Neuronal stem cell (in vitro differentiated cells): ENCODE measurements at regions not wholly inside any gene's neighbourhood (a gene's known extent, or its start where the extent isn't known, plus 50 kb on each side); places are given as distances from the start of the nearest gene placed in this dataset.

Source experiments
- DNase-seq: peaks from one replicate; pipeline ENCODE4 v3.0.0-alpha.2; 2013; ENCODE audit warnings: low spot score
- H2AFZ ChIP-seq: one replicate; pipeline ENCODE4 v1.6.1; 2013; ENCODE audit warnings: mild to moderate bottlenecking, low read length, inconsistent platforms
- H2AK5ac ChIP-seq: 2 replicates; pipeline ENCODE4 v1.6.1; 2013; ENCODE audit warnings: low read depth, mild to moderate bottlenecking, inconsistent platforms, low read length, moderate library complexity, mixed read lengths
- H2BK120ac ChIP-seq: 2 replicates; pipeline ENCODE4 v1.6.1; 2013; ENCODE audit warnings: low read depth, mild to moderate bottlenecking, inconsistent platforms, low read length, moderate library complexity, mixed read lengths
- H2BK12ac ChIP-seq: one replicate; pipeline ENCODE4 v1.6.1; 2013; ENCODE audit warnings: low read length, inconsistent platforms
- H2BK15ac ChIP-seq: 2 replicates; pipeline ENCODE4 v1.6.1; 2013; ENCODE audit warnings: mild to moderate bottlenecking, low read length, inconsistent platforms, mixed read lengths
- H2BK5ac ChIP-seq: one replicate; pipeline ENCODE4 v1.6.1; 2013; ENCODE audit warnings: inconsistent platforms, mild to moderate bottlenecking, low read length, moderate library complexity
- H3K14ac ChIP-seq: one replicate; pipeline ENCODE4 v1.6.1; 2013; ENCODE audit warnings: low read length, inconsistent platforms
- H3K18ac ChIP-seq: 2 replicates; pipeline ENCODE4 v1.6.1; 2013; ENCODE audit warnings: low read length, inconsistent platforms
- H3K23ac ChIP-seq: 2 replicates; pipeline ENCODE4 v1.6.1; 2013; ENCODE audit warnings: low read depth, mild to moderate bottlenecking, mixed read lengths, low read length, inconsistent platforms; ENCODE audit not compliant: poor library complexity
- H3K27ac ChIP-seq: replicated peaks from 3 replicates; pipeline ENCODE4 v1.5.1; 2013; ENCODE audit warnings: low read length, inconsistent platforms
- H3K27me3 ChIP-seq, 3 experiments: 2 replicates each; pipeline ENCODE4 v1.6.1; 2013; ENCODE audit warnings: low read length in 3 of 3, mild to moderate bottlenecking in 2 of 3, inconsistent platforms in 1 of 3, low read depth in 1 of 3, mixed read lengths in 1 of 3, moderate library complexity in 1 of 3; ENCODE audit not compliant: control insufficient read depth in 3 of 3, insufficient read depth in 3 of 3
- H3K36me3 ChIP-seq, 2 donors: replicated peaks in 1 of 2; 2 replicates each; pipeline ENCODE4 v1.6.1; 2013; ENCODE audit warnings: low read length in 2 of 2; ENCODE audit not compliant: control insufficient read depth in 2 of 2, insufficient read depth in 2 of 2
- H3K4ac ChIP-seq: 2 replicates; pipeline ENCODE4 v1.6.1; 2013; ENCODE audit warnings: inconsistent platforms, mild to moderate bottlenecking, low read length, moderate library complexity
- H3K4me1 ChIP-seq, 2 donors: 1 replicate in 1 of 2; 2 replicates in 1 of 2; pipeline ENCODE4 v1.6.1; 2013; ENCODE audit warnings: low read length in 2 of 2, low read depth in 1 of 2; ENCODE audit not compliant: control insufficient read depth in 2 of 2, insufficient read depth in 1 of 2
- H3K4me2 ChIP-seq: one replicate; pipeline ENCODE4 v1.6.1; 2013; ENCODE audit warnings: mild to moderate bottlenecking, low read length, inconsistent platforms; ENCODE audit not compliant: insufficient read depth, poor library complexity, severe bottlenecking
- H3K4me3 ChIP-seq, 2 donors: 2 replicates each; pipeline ENCODE4 v1.5.1; 2013; ENCODE audit warnings: low read length in 2 of 2, mild to moderate bottlenecking in 2 of 2, inconsistent platforms in 1 of 2, moderate library complexity in 1 of 2
- H3K79me1 ChIP-seq: one replicate; pipeline ENCODE4 v1.6.1; 2013; ENCODE audit warnings: low read depth, mild to moderate bottlenecking, inconsistent platforms, low read length, moderate library complexity
- H3K9ac ChIP-seq: one replicate; pipeline ENCODE4 v1.6.1; 2013; ENCODE audit warnings: mild to moderate bottlenecking, low read depth, low read length, inconsistent platforms; ENCODE audit not compliant: poor library complexity
- H3K9me3 ChIP-seq, 2 donors: replicated peaks in 1 of 2; 2 replicates each; pipeline versions ENCODE3 to v1.6.1; 2013; ENCODE audit warnings: low read length in 2 of 2, mild to moderate bottlenecking in 2 of 2, inconsistent platforms in 1 of 2, low read depth in 1 of 2, mixed read lengths in 1 of 2, moderate library complexity in 1 of 2; ENCODE audit not compliant: control insufficient read depth in 2 of 2, insufficient read depth in 1 of 2
- H4K8ac ChIP-seq: one replicate; pipeline ENCODE4 v1.6.1; 2013; ENCODE audit warnings: low read depth, mild to moderate bottlenecking, inconsistent platforms, low read length, moderate library complexity
- H4K91ac ChIP-seq: one replicate; pipeline ENCODE4 v1.6.1; 2013; ENCODE audit warnings: low read length, low read depth, mild to moderate bottlenecking, inconsistent platforms; ENCODE audit not compliant: poor library complexity
- WGBS, 2 donors: extraction: QIAGEN DNeasy Blood & Tissue Kit; methylation state at CpG; one replicate each; pipeline ENCODE4 v1.1.7; 2013; ENCODE audit warnings: missing lambda C conversion rate in 2 of 2, mixed read lengths in 1 of 2; ENCODE audit not compliant: insufficient read length in 2 of 2, insufficient replicate concordance in 1 of 2; ENCODE audit errors: extremely low coverage in 2 of 2; 5-methylcytosine and 5-hydroxymethylcytosine counted together

GRCh38 chr4:111113591-111113990, 490.7 kb upstream of the PITX2 start:
- Histone ChIP-seq H3K4ac (no peak overlapping the region), H3K4me1 (no peaks in the 10 kb centered on the region), H2AK5ac (no peak overlapping the region), H3K4me2 (no peak overlapping the region), H3K27ac (no peak overlapping the region), H3K27me3 (no peaks in the 10 kb centered on the region), H3K18ac (no peak overlapping the region), H2AFZ (no peak overlapping the region), H2BK120ac (no peak overlapping the region), H3K9me3 (no peaks in the 10 kb centered on the region), H3K9ac (no peak overlapping the region), H3K23ac (no peak overlapping the region), H3K4me3 (no peak overlapping the region), H4K91ac (no peak overlapping the region), H2BK12ac (no peak overlapping the region), H4K8ac (no peak overlapping the region), H3K79me1 (no peaks in the 10 kb centered on the region), H2BK5ac (no peak overlapping the region), H3K14ac (no peak overlapping the region), H2BK15ac (no peak overlapping the region), H3K36me3 (no peaks in the 10 kb centered on the region)
- no CpG with 5 or more reads among the region's 3 CpGs for WGBS, 2 donors
- no peak for DNase-seq

GRCh38 chr4:111115881-111116280, 493.0 kb upstream of the PITX2 start:
- Histone ChIP-seq H3K9me3 (no peaks in the 10 kb centered on the region), H2AFZ (no peak overlapping the region), H3K9ac (no peak overlapping the region), H2BK12ac (no peak overlapping the region), H2BK15ac (no peak overlapping the region), H2BK5ac (no peak overlapping the region), H3K4me2 (no peak overlapping the region), H3K79me1 (no peaks in the 10 kb centered on the region), H3K4ac (no peak overlapping the region), H3K27me3 (no peaks in the 10 kb centered on the region), H3K27ac (no peak overlapping the region), H2BK120ac (no peak overlapping the region), H3K36me3 (no peaks in the 10 kb centered on the region), H3K18ac (no peak overlapping the region), H3K4me3 (no peak overlapping the region), H4K8ac (no peak overlapping the region), H4K91ac (no peak overlapping the region), H3K14ac (no peak overlapping the region), H3K23ac (no peak overlapping the region), H3K4me1 (no peaks in the 10 kb centered on the region), H2AK5ac (no peak overlapping the region)
- DNase-seq = no peak
- no CpG with 5 or more reads among the region's 4 CpGs for WGBS, 2 donors

GRCh38 chr4:111120191-111120590, 497.3 kb upstream of the PITX2 start:
- Histone ChIP-seq H2BK120ac (no peak overlapping the region), H3K4me3 (no peak overlapping the region), H3K14ac (no peak overlapping the region), H3K18ac (no peak overlapping the region), H3K36me3 (no peaks in the 10 kb centered on the region), H4K8ac (no peak overlapping the region), H3K79me1 (no peaks in the 10 kb centered on the region), H3K9me3 (no peaks in the 10 kb centered on the region), H3K27me3 (no peaks in the 10 kb centered on the region), H3K4me2 (no peak overlapping the region), H3K4me1 (no peaks in the 10 kb centered on the region), H2AK5ac (no peak overlapping the region), H2BK12ac (no peak overlapping the region), H2BK5ac (no peak overlapping the region), H3K9ac (no peak overlapping the region), H3K27ac (no peak overlapping the region), H2BK15ac (no peak overlapping the region), H3K23ac (no peak overlapping the region), H3K4ac (no peak overlapping the region), H2AFZ (no peak overlapping the region), H4K91ac (no peak overlapping the region)
- no peak for DNase-seq

- Histone ChIP-seq H2BK5ac (no peak overlapping the region), H3K36me3 (no peaks in the 10 kb centered on the region), H3K4me1 (no peaks in the 10 kb centered on the region), H3K18ac (no peak overlapping the region), H3K9ac (no peak overlapping the region), H3K4ac (no peak overlapping the region), H2BK15ac (no peak overlapping the region), H3K14ac (no peak overlapping the region), H3K9me3 (no peaks in the 10 kb centered on the region), H2AFZ (no peak overlapping the region), H4K91ac (no peak overlapping the region), H2BK120ac (no peak overlapping the region), H2BK12ac (no peak overlapping the region), H2AK5ac (no peak overlapping the region), H3K27ac (no peak overlapping the region), H4K8ac (no peak overlapping the region), H3K4me2 (no peak overlapping the region), H3K4me3 (no peak overlapping the region), H3K27me3 (no peaks in the 10 kb centered on the region), H3K79me1 (no peaks in the 10 kb centered on the region), H3K23ac (no peak overlapping the region)
- WGBS, 2 donors = no CpG with 5 or more reads among the region's 2 CpGs
- DNase-seq = no peak
Measured at GRCh38 chr4:111126340-111126739, 503.5 kb upstream of the PITX2 start.
